Body of pancreas (tissue), 4 donors: ENCODE measurements at regions not wholly inside any gene's neighbourhood (a gene's known extent, or its start where the extent isn't known, plus 50 kb on each side); places are given as distances from the start of the nearest gene placed in this dataset.

Experiments
- ATAC-seq: fragments of 150-250 bp; one replicate; pipeline ENCODE4 v1.9.1; 2016
- DNase-seq, 4 donors: peaks; one replicate each; pipeline ENCODE4 v3.0.0-alpha.2; 2019
- H3K27ac ChIP-seq, 4 donors: fragments of 200-600 bp; sonication (generic); 1 replicate in 3 of 4; 2 replicates in 1 of 4; pipeline versions ENCODE4 v1.5.1 to v1.6.1; 2016 to 2019; ENCODE audit warnings: mild to moderate bottlenecking in 1 of 4, mixed read lengths in 1 of 4, moderate library complexity in 1 of 4
- H3K27me3 ChIP-seq, 2 donors: fragments of 200-600 bp; sonication (generic); one replicate each; pipeline ENCODE4 v1.6.0; 2016; ENCODE audit warnings: mild to moderate bottlenecking in 1 of 2
- H3K36me3 ChIP-seq, 2 donors: fragments of 200-600 bp; sonication (generic); replicated peaks in 1 of 2; 2 replicates each; pipeline ENCODE4 v1.5.1; 2016; ENCODE audit warnings: low read depth in 2 of 2; ENCODE audit not compliant: insufficient read depth in 1 of 2
- H3K4me1 ChIP-seq: fragments of 200-600 bp; sonication (generic); one replicate; pipeline ENCODE4 v1.6.0; 2016
- H3K4me3 ChIP-seq, 2 donors: fragments of 200-600 bp; sonication (generic); 1 replicate in 1 of 2; 2 replicates in 1 of 2; pipeline ENCODE4 v1.5.1; 2016 to 2019
- H3K9me3 ChIP-seq, 3 donors: fragments of 200-600 bp; sonication (generic); 1 replicate in 2 of 3; 2 replicates in 1 of 3; pipeline ENCODE4 v1.5.1; 2016
- POLR2A ChIP-seq, 3 donors: fragments of 450-650 bp; IDR thresholded peaks; one replicate each; pipeline ENCODE4 v1.6.1; 2016; ENCODE audit warnings: antibody characterized with exemption in 3 of 3, mild to moderate bottlenecking in 2 of 3
- WGBS, 2 donors: methylation state at CpG; one replicate each; pipeline ENCODE4 v1.1.5; 2017; 5-methylcytosine and 5-hydroxymethylcytosine counted together
- intact Hi-C: fragments of 100-400 bp; cut with DNase I; formaldehyde crosslinking; loops from one replicate; pipeline ENCODE4 v1.15.1; 2023
- TF ChIP-seq, protein P1 (sequence below), 7 experiments: fragments of 450-650 bp in 4 of 7; fragments of 200-600 bp in 3 of 7; sonication (generic) in 3 of 7; IDR thresholded peaks; one replicate each; pipeline ENCODE4 v1.5.1; 2016 to 2019; ENCODE audit warnings: antibody characterized with exemption in 7 of 7

DNA sequence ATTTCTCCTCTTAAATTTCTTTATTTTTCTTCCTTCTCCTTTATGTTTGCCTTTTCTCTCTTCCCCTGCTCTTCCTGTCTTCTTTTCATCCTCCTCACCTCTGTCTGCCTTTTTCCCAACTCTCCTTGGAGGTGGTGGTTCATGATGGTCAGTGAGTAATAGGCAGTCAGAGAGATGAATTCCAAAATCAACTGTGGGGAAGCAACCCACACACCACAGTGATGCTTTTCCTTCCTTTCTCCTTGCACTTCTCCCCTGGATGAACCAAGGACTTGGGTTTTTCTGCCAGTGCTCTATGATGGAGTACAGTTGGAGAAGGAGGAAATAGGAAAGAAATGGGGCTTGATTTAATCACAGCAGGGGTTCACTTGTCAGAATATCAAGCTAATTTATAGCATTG is 153.8 kb downstream of the DCK start:
- no peak for ATAC-seq
- TF ChIP-seq, protein P1, sequence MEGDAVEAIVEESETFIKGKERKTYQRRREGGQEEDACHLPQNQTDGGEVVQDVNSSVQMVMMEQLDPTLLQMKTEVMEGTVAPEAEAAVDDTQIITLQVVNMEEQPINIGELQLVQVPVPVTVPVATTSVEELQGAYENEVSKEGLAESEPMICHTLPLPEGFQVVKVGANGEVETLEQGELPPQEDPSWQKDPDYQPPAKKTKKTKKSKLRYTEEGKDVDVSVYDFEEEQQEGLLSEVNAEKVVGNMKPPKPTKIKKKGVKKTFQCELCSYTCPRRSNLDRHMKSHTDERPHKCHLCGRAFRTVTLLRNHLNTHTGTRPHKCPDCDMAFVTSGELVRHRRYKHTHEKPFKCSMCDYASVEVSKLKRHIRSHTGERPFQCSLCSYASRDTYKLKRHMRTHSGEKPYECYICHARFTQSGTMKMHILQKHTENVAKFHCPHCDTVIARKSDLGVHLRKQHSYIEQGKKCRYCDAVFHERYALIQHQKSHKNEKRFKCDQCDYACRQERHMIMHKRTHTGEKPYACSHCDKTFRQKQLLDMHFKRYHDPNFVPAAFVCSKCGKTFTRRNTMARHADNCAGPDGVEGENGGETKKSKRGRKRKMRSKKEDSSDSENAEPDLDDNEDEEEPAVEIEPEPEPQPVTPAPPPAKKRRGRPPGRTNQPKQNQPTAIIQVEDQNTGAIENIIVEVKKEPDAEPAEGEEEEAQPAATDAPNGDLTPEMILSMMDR (IDR thresholded peaks at IDR 0.05), result no peak
- no peak for TF ChIP-seq POLR2A (IDR thresholded peaks at IDR 0.05)
- Histone ChIP-seq H3K27ac (no peak overlapping the region), H3K4me3 (no peak overlapping the region), H3K4me1 (no peaks in the 10 kb centered on the region), H3K27me3 (no peaks in the 10 kb centered on the region), H3K9me3 (no peaks in the 10 kb centered on the region), H3K36me3 (no peaks in the 10 kb centered on the region)
- intact Hi-C loops, result no loop called here
- DNase-seq, result no peak

DNA sequence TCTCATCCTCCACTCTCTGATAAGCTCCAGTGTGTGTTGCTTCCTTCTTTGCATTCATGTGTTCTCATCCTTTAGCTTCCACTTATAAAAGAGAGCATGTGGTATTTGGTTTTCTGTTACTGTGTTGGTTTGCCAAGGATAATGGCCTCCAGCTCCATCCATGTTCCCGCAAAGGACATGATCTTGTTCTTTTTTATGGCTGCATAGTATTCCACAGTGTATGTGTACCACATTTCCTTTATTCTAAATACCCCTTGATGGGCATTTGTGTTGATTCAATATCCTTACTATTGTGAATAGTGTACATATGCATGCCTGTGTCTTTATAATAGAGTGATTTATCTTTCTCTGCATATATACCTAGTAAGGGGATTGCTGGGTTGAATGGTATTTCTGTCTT is 155.1 kb downstream of the DCK start:
- ATAC-seq (no peak), DNase-seq (no peak)
- Histone ChIP-seq H3K4me3 (no peak overlapping the region), H3K36me3 (no peaks in the 10 kb centered on the region), H3K27me3 (no peaks in the 10 kb centered on the region), H3K9me3 (no peaks in the 10 kb centered on the region), H3K27ac (no peak overlapping the region), H3K4me1 (no peaks in the 10 kb centered on the region)
- whole genome bisulfite sequencing, 2 donors, result 95 to 100% methylated on average over 1 of the region's 1 CpG
- intact Hi-C loops, result no loop called here
- TF ChIP-seq, protein P1 (IDR thresholded peaks at IDR 0.05), result no peak

DNA sequence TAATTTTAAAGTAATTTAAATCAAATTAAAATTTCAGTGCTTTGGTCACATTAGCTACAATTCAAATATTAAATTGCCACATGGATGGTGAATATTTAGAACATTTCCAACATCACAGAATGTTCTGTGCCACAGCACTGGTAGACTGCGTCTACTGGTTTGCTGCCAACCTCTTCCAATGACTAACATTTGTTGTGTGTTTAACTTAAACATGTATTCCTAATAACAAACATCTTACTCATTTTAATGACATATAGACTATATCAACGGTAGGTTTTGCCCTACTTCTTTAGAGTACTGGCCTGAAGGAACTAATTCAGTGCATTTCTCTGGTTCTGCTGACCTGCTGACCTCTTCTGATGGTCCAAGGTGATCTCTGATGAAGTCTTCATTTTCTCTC is 157.6 kb downstream of the DCK start:
- 73 to 76% methylated on average over 2 of the region's 2 CpGs for WGBS, 2 donors
- TF ChIP-seq POLR2A (IDR thresholded peaks at IDR 0.05), result no peak
- TF ChIP-seq, protein P1 (IDR thresholded peaks at IDR 0.05), result no peak
- Histone ChIP-seq H3K9me3 (no peaks in the 10 kb centered on the region), H3K36me3 (no peaks in the 10 kb centered on the region), H3K4me1 (no peaks in the 10 kb centered on the region), H3K4me3 (no peak overlapping the region), H3K27me3 (no peaks in the 10 kb centered on the region), H3K27ac (no peak overlapping the region)
- ATAC-seq, result no peak
- no peak for DNase-seq
- intact Hi-C loops, result no loop called here

DNA sequence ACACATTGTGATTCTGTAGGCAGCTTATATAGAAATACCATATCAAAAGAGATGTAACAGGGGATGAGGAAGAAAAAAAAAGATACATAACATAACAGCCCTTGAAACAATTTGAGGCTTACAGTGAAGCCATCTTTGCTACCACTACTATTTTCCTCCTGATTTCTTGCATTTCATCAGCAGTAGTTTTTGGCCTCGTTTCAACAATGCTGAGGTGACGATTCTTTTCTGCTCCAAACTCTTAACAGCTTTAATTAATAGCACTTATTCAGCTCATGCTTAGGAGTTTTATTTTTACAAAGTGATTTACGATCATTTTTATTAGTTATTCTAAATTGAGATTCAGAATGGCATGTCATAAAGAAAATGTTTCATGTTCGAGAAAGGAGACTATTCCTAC is 163.2 kb downstream of the DCK start:
- WGBS, 2 donors, result 17 to 35% methylated on average over 4 of the region's 4 CpGs
- TF ChIP-seq, protein P1 (IDR thresholded peaks at IDR 0.05), result no peak
- no peak for TF ChIP-seq POLR2A (IDR thresholded peaks at IDR 0.05)
- intact Hi-C loops, result no loop called here

DNA sequence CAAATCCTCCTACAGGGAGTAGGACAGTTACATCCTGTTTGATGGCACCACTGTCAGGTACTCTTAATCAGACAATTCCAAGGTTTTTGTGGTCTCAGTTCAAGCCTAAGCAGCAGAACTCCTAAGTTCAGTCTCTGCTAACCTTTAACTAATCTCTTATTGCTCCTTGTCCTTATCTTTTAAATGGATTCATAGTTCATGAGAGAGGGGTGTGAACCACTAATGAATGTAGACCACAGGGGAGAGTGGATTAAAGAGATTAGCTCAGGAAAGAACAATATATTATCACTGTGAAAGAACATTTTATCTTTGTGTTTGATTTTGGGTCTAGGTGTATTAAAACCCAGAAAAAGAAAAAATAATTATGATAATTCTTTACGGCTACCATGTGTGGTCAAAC is 168.9 kb downstream of the DCK start:
- Histone ChIP-seq H3K36me3 (no peaks in the 10 kb centered on the region), H3K27ac (no peak overlapping the region), H3K4me1 (no peaks in the 10 kb centered on the region), H3K4me3 (no peak overlapping the region), H3K9me3 (no peaks in the 10 kb centered on the region), H3K27me3 (no peaks in the 10 kb centered on the region)
- intact Hi-C loops, result no loop called here
- 92 to 95% methylated on average over 1 of the region's 1 CpG for WGBS, 2 donors
- DNase-seq (no peak), ATAC-seq (no peak)
- TF ChIP-seq, protein P1 (IDR thresholded peaks at IDR 0.05), result no peak
- TF ChIP-seq POLR2A (IDR thresholded peaks at IDR 0.05), result no peak

More for the DNA sequence above, 163.2 kb downstream of the DCK start:
- ATAC-seq (no peak), DNase-seq (no peak)
- Histone ChIP-seq H3K9me3 (no peaks in the 10 kb centered on the region), H3K27me3 (no peaks in the 10 kb centered on the region), H3K4me3 (no peak overlapping the region), H3K27ac (no peak overlapping the region), H3K4me1 (peaks cover 8% of the 10 kb centered on the region), H3K36me3 (no peaks in the 10 kb centered on the region)
